OCI-LY1 (cell line): ENCODE measurements at regions not wholly inside any gene's neighbourhood (a gene's known extent, or its start where the extent isn't known, plus 50 kb on each side); places are given as distances from the start of the nearest gene placed in this dataset.
"Not testable (repeated sequence)": the region's sequence is repeated elsewhere in the genome, so short reads cannot be mapped to it uniquely, and the experiment has no call there.

ENCODE experiments used
- H2AFZ ChIP-seq: fragments of 200-600 bp; sonication (generic), shearing (Covaris generic); 2 replicates; pipeline ENCODE4 v1.6.0; 2014; ENCODE audit warnings: antibody characterized with exemption, mild to moderate bottlenecking, low read length
- H3F3A ChIP-seq: fragments of 200-600 bp; sonication (generic), shearing (Covaris generic); 2 replicates; pipeline ENCODE4 v1.6.0; 2014; ENCODE audit warnings: mild to moderate bottlenecking, antibody characterized with exemption, low read length, moderate library complexity; ENCODE audit not compliant: insufficient read depth
- H3K27ac ChIP-seq: fragments of 200-600 bp; sonication (generic); 2 replicates; pipeline ENCODE4 v1.5.1; 2014; ENCODE audit warnings: low read length, mixed run types, mild to moderate bottlenecking, low read depth; ENCODE audit not compliant: poor library complexity, severe bottlenecking
- H3K27me3 ChIP-seq: fragments of 200-600 bp; sonication (generic); 2 replicates; pipeline ENCODE4 v1.6.0; 2014; ENCODE audit warnings: antibody characterized with exemption, mild to moderate bottlenecking, low read length, moderate library complexity; ENCODE audit not compliant: insufficient read depth
- H3K36me3 ChIP-seq: fragments of 200-600 bp; sonication (generic); 2 replicates; pipeline ENCODE4 v1.6.1; 2014; ENCODE audit warnings: mild to moderate bottlenecking, antibody characterized with exemption, low read length, moderate library complexity, mixed read lengths; ENCODE audit not compliant: insufficient read depth
- H3K4me1 ChIP-seq: fragments of 200-600 bp; sonication (generic); 2 replicates; pipeline ENCODE4 v1.5.1; 2014; ENCODE audit warnings: mild to moderate bottlenecking, low read length, moderate library complexity; ENCODE audit not compliant: insufficient read depth, severe bottlenecking
- H3K4me2 ChIP-seq: fragments of 200-600 bp; sonication (generic), shearing (Covaris generic); 2 replicates; pipeline ENCODE4 v1.6.1; 2014; ENCODE audit warnings: low read length
- H3K4me3 ChIP-seq: fragments of 200-600 bp; sonication (generic); 2 replicates; pipeline ENCODE4 v1.5.1; 2014; ENCODE audit warnings: low read length, low read depth, mild to moderate bottlenecking, mixed read lengths; ENCODE audit not compliant: poor library complexity, severe bottlenecking
- H3K79me2 ChIP-seq: fragments of 200-600 bp; shearing (Covaris generic); 2 replicates; pipeline ENCODE4 v1.6.1; 2016; ENCODE audit warnings: mixed run types, low read length, mixed read lengths; ENCODE audit not compliant: insufficient read depth
- H3K9ac ChIP-seq: fragments of 200-600 bp; sonication (generic), shearing (Covaris generic); 2 replicates; pipeline ENCODE4 v1.6.1; 2014; ENCODE audit warnings: mild to moderate bottlenecking, low read length, mixed read lengths
- H3K9me2 ChIP-seq: fragments of 200-600 bp; sonication (generic), shearing (Covaris generic); 2 replicates; pipeline ENCODE4 v1.6.1; 2014; ENCODE audit warnings: low read depth, mild to moderate bottlenecking, low read length, mixed read lengths
- H3K9me3 ChIP-seq: fragments of 200-600 bp; shearing (Covaris generic); 2 replicates; pipeline ENCODE4 v1.6.1; 2014; ENCODE audit warnings: low read length, mixed read lengths
- H4K20me1 ChIP-seq: fragments of 200-600 bp; sonication (generic), shearing (Covaris generic); 2 replicates; pipeline ENCODE4 v1.6.0; 2016; ENCODE audit warnings: mild to moderate bottlenecking, low read length; ENCODE audit not compliant: insufficient read depth
- CTCF ChIP-seq: fragments of 200-600 bp; sonication (generic), shearing (Covaris generic); IDR thresholded peaks from 2 replicates; pipeline ENCODE4 v1.5.1; 2017; ENCODE audit warnings: mild to moderate bottlenecking, antibody characterized with exemption, low read length, moderate library complexity, mixed read lengths
- EZH2 ChIP-seq: fragments of 200-600 bp; sonication (generic), shearing (Covaris generic); IDR thresholded peaks from 2 replicates; pipeline ENCODE4 v1.8.0; 2017; ENCODE audit warnings: borderline replicate concordance, mixed run types, mild to moderate bottlenecking, antibody characterized with exemption, low read length, moderate library complexity, mixed read lengths

- Histone ChIP-seq H3K36me3 (no peaks in the 10 kb centered on the region), H3K4me2 (no peak overlapping the region), H3K9me2 (no peaks in the 10 kb centered on the region), H3K4me1 (no peaks in the 10 kb centered on the region), H3K27ac (no peak overlapping the region), H3F3A (no peaks in the 10 kb centered on the region), H3K9ac (no peak overlapping the region), H4K20me1 (no peaks in the 10 kb centered on the region), H2AFZ (no peak overlapping the region), H3K79me2 (no peaks in the 10 kb centered on the region), H3K9me3 (no peaks in the 10 kb centered on the region), H3K4me3 (no peak overlapping the region), H3K27me3 (no peaks in the 10 kb centered on the region)
- no peak for TF ChIP-seq CTCF
- no peak for TF ChIP-seq EZH2
Measured at GRCh38 chr3:15903759-15904720, 106.3 kb upstream of the ANKRD28 start.

- Histone ChIP-seq H3K9ac (no peak overlapping the region), H3K79me2 (no peaks in the 10 kb centered on the region), H3K27ac (no peak overlapping the region), H3K4me3 (no peak overlapping the region), H3K9me2 (no peaks in the 10 kb centered on the region), H3F3A (no peaks in the 10 kb centered on the region), H3K27me3 (no peaks in the 10 kb centered on the region), H3K4me1 (no peaks in the 10 kb centered on the region), H3K9me3 (no peaks in the 10 kb centered on the region), H3K4me2 (no peak overlapping the region), H2AFZ (no peak overlapping the region), H4K20me1 (no peaks in the 10 kb centered on the region), H3K36me3 (no peaks in the 10 kb centered on the region)
- no peak for TF ChIP-seq CTCF
- TF ChIP-seq EZH2, result no peak
Measured at GRCh38 chr3:15905041-15905440, 107.3 kb upstream of the ANKRD28 start.

- not testable (repeated sequence) for H3K4me2 ChIP-seq, H3F3A ChIP-seq, H3K9ac ChIP-seq, H3K27me3 ChIP-seq, H3K79me2 ChIP-seq, H3K9me2 ChIP-seq, H3K36me3 ChIP-seq, H3K9me3 ChIP-seq, H4K20me1 ChIP-seq, H3K4me3 ChIP-seq, H3K4me1 ChIP-seq, H2AFZ ChIP-seq, H3K27ac ChIP-seq
Measured at GRCh38 chr3:15907403-15907802, 109.6 kb upstream of the ANKRD28 start.

- Histone ChIP-seq H4K20me1 (no peaks in the 10 kb centered on the region), H3K9me2 (no peaks in the 10 kb centered on the region), H3K4me1 (no peaks in the 10 kb centered on the region), H3K9me3 (no peaks in the 10 kb centered on the region), H3K9ac (no peak overlapping the region), H3K27ac (no peak overlapping the region), H3K4me3 (no peak overlapping the region), H3K79me2 (no peaks in the 10 kb centered on the region), H3F3A (no peaks in the 10 kb centered on the region), H2AFZ (no peak overlapping the region), H3K27me3 (no peaks in the 10 kb centered on the region), H3K36me3 (no peaks in the 10 kb centered on the region), H3K4me2 (no peak overlapping the region)
- TF ChIP-seq CTCF (no peak), EZH2 (no peak)
Measured at GRCh38 chr3:15918988-15919387, 121.2 kb upstream of the ANKRD28 start.
